Lung (tissue), 11 donors: ENCODE measurements at regions not wholly inside any gene's neighbourhood (a gene's known extent, or its start where the extent isn't known, plus 50 kb on each side); places are given as distances from the start of the nearest gene placed in this dataset.
A peak's percentile ranks its signal among the peaks of the same experiment; 100 is the strongest.

Experiments
- ATAC-seq: fragments of 200-7000 bp; cut with Tn5 transposase; one replicate; pipeline ENCODE4 v1.9.1; 2020; ENCODE audit warnings: moderate number of reproducible peaks; ENCODE audit not compliant: insufficient read depth, low FRiP score
- DNase-seq, 3 donors: peaks; one replicate each; pipeline ENCODE4 v3.0.0-alpha.2; 2013 to 2017
- H3K27ac ChIP-seq, 2 donors: one replicate each; pipeline ENCODE4 v1.5.1; 2013; ENCODE audit warnings: mild to moderate bottlenecking in 2 of 2, moderate library complexity in 2 of 2, control low read depth in 1 of 2, inconsistent platforms in 1 of 2, low read depth in 1 of 2, low read length in 1 of 2
- H3K27me3 ChIP-seq, 3 donors: one replicate each; pipeline ENCODE4 v1.5.1; 2013; ENCODE audit warnings: low read length in 2 of 3; ENCODE audit not compliant: control insufficient read depth in 3 of 3, insufficient read depth in 3 of 3
- H3K36me3 ChIP-seq, 4 donors: one replicate each; pipeline ENCODE4 v1.5.1; 2013; ENCODE audit warnings: low read length in 4 of 4, mild to moderate bottlenecking in 1 of 4, moderate library complexity in 1 of 4; ENCODE audit not compliant: control insufficient read depth in 4 of 4, insufficient read depth in 4 of 4
- H3K4me1 ChIP-seq, 5 donors: one replicate each; pipeline ENCODE4 v1.5.1; 2013; ENCODE audit warnings: low read length in 5 of 5, mild to moderate bottlenecking in 2 of 5, moderate library complexity in 1 of 5; ENCODE audit not compliant: control insufficient read depth in 5 of 5, insufficient read depth in 5 of 5
- H3K4me3 ChIP-seq: one replicate; pipeline ENCODE4 v1.5.1; 2013; ENCODE audit warnings: mild to moderate bottlenecking, control low read depth, moderate library complexity
- H3K9ac ChIP-seq, 2 donors: one replicate each; pipeline ENCODE4 v1.5.1; 2013; ENCODE audit warnings: low read length in 2 of 2, control low read depth in 1 of 2; ENCODE audit not compliant: insufficient read depth in 1 of 2
- H3K9me3 ChIP-seq, 4 donors: one replicate each; pipeline ENCODE4 v1.5.1; 2013; ENCODE audit warnings: low read length in 3 of 4, mild to moderate bottlenecking in 1 of 4, moderate library complexity in 1 of 4; ENCODE audit not compliant: control insufficient read depth in 4 of 4, insufficient read depth in 3 of 4
- CTCF ChIP-seq: IDR thresholded peaks from 2 replicates; pipeline ENCODE4 v1.5.1; 2012; ENCODE audit warnings: mild to moderate bottlenecking; ENCODE audit errors: control extremely low read depth, extremely low read depth
- WGBS, 2 donors: extraction: QIAGEN DNeasy Blood & Tissue Kit; methylation state at CpG; one replicate each; pipeline ENCODE4 v1.1.7; 2013; 5-methylcytosine and 5-hydroxymethylcytosine counted together
- donor health status: control.
- donor health status: control.
- donor health status: Bipolar disorder and iron deficiency.
- donor health status: healthy.
- donor health status: DM: yes; HTN: yes; CAD: no.

DNA sequence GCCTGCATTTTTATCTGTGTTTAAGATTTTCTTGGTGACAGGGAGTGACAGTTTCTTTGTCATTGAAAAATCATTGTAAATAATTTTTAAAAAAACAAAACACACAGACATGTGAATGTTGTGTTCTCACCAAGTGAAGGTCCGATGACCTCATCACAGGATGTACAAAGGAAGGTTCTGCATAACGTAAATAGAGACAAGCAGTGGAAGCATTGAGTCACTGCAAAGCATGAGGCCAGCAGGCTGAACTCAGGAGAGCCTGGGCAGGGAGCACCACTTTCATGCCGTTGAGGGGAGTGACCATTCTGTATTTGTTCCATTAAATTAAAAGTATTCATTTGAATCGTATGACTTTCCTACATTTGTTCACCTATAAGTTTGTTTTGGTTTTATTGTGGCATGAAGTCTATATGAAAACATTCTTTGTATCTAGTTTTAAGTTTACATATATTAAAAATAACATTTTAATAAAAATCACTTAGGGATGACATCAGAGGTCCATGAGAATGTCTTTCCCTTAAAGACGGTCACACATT, 70.4 kb upstream of the TLE1 start:
- 68 to 72% methylated on average over 5 of the region's 5 CpGs for WGBS, 2 donors
- peaks cover 0 to 2% (median 0%) of the 10 kb centered on the region in 4 donors for H3K9me3 ChIP-seq
- H3K4me1 ChIP-seq, result no peaks in the 10 kb centered on the region
- DNase-seq, result peak in 2 of 3 donors; percentile 45 to 61
- H3K36me3 ChIP-seq, result no peaks in the 10 kb centered on the region
- no peak for TF ChIP-seq CTCF
- ATAC-seq, result no peak
- H3K27me3 ChIP-seq, result no peaks in the 10 kb centered on the region
- H3K27ac ChIP-seq, result no peak overlapping the region
- H3K4me3 ChIP-seq, result no peak overlapping the region
- H3K9ac ChIP-seq, result no peak overlapping the region

- TF ChIP-seq CTCF, result no peak
- DNase-seq, result no peak
- Histone ChIP-seq H3K27me3 (no peaks in the 10 kb centered on the region), H3K9me3 (peaks cover 0 to 4% (median 1%) of the 10 kb centered on the region in 4 donors), H3K27ac (no peak overlapping the region), H3K9ac (no peak overlapping the region), H3K36me3 (no peaks in the 10 kb centered on the region), H3K4me3 (no peak overlapping the region), H3K4me1 (no peaks in the 10 kb centered on the region)
- ATAC-seq, result no peak
Measured at GRCh38 chr9:81767921-81768320, 78.6 kb upstream of the TLE1 start.

- no peak for ATAC-seq
- no peak overlapping the region for H3K27ac ChIP-seq
- no peaks in the 10 kb centered on the region for H3K36me3 ChIP-seq
- H3K9me3 ChIP-seq, result peaks cover 0 to 4% (median 1%) of the 10 kb centered on the region in 4 donors
- H3K4me1 ChIP-seq, result no peaks in the 10 kb centered on the region
- no peak for DNase-seq
- H3K27me3 ChIP-seq, result no peaks in the 10 kb centered on the region
- no peak overlapping the region for H3K9ac ChIP-seq
- WGBS, 2 donors, result 79 to 82% methylated on average over 4 of the region's 4 CpGs
- TF ChIP-seq CTCF, result no peak
- H3K4me3 ChIP-seq, result no peak overlapping the region
Measured at GRCh38 chr9:81771571-81771970, 82.2 kb upstream of the TLE1 start.

DNA sequence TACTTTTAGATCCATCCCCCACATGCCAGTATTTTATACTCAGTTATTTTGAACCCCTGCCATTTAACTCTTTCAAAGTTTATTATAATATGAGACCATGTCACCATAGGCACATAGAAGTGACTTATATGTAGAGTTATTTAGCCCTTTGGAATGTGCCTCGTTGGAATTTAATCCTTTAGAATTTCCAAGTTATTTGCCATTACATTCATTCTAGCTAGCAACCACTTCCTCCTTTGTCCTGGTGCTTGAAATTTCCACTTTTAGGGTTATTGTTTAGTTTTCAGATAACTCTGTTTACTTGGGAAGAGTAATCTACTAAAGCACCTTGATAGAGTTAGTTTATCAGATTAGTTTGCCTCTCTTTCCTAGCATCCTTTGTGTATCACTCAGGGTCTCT, 82.8 kb upstream of the TLE1 start:
- H3K36me3 ChIP-seq, result no peaks in the 10 kb centered on the region
- no peak overlapping the region for H3K9ac ChIP-seq
- no peak overlapping the region for H3K4me3 ChIP-seq
- DNase-seq, result no peak
- H3K27ac ChIP-seq, result no peak overlapping the region
- H3K27me3 ChIP-seq, result no peaks in the 10 kb centered on the region
- H3K4me1 ChIP-seq, result no peaks in the 10 kb centered on the region
- no peak for ATAC-seq
- peaks cover 0 to 4% (median 1%) of the 10 kb centered on the region in 4 donors for H3K9me3 ChIP-seq
- no peak for TF ChIP-seq CTCF
- 28 to 32% methylated on average over 1 of the region's 1 CpG for WGBS, 2 donors
